ENCODE measurements at regions not wholly inside any gene's neighbourhood (a gene's known extent, or its start where the extent isn't known, plus 50 kb on each side); places are given as distances from the start of the nearest gene placed in this dataset.
"Not testable (repeated sequence)": the region's sequence is repeated elsewhere in the genome, so short reads cannot be mapped to it uniquely, and the experiment has no call there.

DNA sequence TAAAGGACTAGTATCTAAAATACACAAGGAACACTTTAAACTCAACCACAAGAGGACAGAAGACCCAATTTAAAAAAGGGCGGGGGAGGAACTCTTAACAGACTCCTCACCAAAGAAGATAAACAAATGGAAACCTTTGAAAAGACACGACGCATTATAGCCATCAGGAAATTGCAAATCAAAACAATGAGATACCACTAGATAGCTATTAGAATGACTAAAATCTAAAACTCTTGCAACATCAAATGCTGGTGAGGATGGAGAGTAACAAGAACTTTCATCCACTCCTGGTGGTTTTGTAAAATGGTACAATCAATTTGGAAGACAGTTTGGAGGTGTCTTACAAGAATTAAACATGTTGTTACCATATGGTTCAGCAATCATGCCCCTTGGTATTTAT lies 708.2 kb downstream of the BRINP3 start:
- DNase-seq (ENCODE audit: low read depth), result no peak

DNA sequence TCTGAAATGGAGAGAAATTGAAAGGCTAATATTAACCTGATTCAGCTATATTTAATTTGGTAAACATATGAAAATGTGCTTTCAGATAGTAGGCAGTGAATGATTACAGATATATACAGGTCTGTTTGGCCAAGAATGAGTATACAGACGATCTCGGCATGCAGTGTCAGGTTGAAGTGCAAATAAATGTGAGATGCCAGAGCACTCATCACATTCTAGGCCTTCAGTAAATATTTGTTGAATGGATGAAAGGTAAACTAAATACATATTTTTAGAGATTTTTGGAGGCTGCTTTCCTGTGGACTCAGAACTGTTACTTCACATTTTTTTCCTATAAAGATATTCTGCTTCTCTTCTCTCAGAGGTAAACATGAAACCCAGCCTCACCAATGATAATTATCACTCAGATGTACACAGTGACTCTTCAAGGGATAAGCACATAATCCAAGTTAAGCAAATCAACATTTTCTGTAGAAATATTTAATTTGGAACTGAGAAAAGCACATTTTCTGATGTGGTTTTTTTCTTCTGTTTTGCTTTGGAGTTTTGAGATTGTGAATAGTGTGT lies 702.9 kb downstream of the BRINP3 start:
- DNase-seq (ENCODE audit: low read depth), result no peak

DNA sequence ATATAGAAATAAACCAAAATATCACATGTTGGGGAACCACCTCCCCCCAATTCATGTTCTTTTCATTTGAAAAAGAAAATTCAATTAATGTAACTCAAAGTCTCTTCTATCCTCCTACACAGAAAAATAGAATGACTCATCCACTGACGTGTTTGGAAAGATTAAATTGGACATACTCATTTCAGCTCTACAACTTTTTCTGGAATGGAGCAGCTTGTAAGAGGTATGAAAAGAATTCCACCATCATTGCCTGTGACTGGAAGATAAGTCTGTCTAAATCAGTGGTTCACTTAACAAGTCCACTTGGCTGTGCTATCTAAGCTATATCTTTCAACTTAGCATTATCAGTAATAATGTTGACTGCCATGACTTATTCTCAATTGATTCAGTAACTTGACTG lies 702.3 kb downstream of the BRINP3 start:
- peak; percentile 2 for DNase-seq (ENCODE audit: low read depth)

DNA sequence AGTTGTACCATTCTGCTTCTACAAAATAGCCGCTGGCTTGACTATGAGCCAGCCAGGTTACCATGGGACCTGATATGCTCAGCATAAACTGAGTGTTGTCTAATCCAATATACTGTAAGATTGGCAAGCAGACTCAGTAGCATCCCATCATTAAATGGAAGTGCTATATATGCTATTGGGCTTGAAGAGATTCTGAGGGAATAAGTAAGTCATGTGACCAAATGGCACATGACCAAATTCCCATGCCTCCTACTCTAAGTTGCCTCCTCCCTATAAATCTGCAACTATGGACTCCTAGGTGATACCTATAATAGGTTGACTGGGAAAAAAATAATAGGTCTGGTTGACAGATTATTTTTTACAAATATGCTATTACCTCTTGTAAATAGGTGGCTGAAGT lies 698.6 kb downstream of the BRINP3 start:
- DNase-seq (ENCODE audit: low read depth), result no peak

DNA sequence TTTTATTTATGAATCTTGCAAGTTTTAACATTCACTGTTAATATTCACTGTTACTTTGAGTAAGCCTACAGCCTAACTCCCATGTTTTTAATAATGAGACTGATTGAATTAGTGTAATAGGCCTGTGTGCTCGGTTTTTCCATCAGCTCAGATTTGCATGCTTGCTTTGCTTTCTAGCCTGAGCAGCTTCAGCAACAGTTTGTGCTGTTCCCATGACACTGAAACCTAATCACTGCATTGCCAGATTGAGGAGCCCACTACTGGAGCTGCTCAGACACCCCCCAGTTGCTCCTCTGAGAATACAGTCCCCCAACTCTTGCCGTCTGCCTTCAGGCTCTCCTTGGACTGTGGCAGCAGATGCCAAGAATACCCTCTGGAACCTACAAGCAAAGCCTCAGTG lies 695.4 kb downstream of the BRINP3 start:
- DNase-seq (ENCODE audit: low read depth), result no peak

DNA sequence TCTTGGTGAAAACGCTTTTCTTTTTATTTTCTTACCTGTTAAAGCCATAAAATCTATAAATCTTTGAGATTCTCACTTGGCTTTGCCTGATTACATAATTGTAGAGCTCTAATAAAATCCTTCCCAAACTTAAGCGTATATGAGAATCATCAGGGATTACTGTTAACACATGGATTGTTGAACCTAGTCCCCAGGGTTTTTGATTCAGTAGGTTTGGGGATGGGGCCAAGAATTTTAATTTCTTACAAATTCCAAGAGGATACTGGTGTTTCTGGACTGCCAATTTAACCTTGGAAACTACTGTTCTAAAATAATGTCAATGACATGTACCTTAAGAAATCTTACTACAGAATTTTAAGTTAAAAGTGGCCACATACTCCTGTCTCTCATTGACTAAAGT lies 694.2 kb downstream of the BRINP3 start:
- DNase-seq (ENCODE audit: low read depth), result no peak

DNA sequence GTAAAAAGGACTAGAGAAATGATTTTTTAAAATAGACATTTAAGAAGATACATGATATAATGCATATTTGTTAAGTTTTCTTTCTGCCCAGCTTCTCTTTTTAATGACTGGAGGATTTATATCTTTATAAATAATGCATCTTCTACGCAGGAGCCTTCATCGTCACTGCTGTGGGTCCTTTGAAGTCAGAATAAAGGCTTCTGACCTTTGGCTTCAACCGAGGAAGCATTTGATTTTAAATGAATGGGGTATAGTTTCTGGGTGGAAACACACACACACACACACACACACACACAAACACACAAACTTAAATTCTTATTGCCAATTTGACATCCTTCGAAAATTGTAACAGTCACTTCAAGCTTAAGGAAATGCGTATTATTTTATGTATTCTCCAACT lies 690.9 kb downstream of the BRINP3 start:
- no peak for DNase-seq (ENCODE audit: low read depth)

DNA sequence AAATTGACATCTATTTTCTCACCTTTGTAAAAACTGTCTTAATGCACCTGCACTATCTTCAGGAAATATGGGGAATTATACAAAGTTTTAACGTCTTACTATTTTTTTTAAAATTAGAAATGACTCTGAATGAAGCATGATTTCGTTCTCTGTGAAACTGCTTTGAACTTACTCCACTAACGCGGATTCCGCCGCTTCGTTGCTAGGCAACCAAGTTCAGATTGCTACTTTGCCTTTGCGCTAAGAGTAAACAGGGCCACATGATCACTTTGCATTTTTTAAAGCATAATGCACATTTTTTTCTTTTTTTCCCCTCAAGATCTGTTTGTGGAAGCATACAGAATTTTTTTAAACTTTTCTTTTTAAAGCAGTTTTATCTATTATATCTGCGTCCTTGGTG lies 690.5 kb downstream of the BRINP3 start:
- DNase-seq (ENCODE audit: low read depth), result no peak

DNA sequence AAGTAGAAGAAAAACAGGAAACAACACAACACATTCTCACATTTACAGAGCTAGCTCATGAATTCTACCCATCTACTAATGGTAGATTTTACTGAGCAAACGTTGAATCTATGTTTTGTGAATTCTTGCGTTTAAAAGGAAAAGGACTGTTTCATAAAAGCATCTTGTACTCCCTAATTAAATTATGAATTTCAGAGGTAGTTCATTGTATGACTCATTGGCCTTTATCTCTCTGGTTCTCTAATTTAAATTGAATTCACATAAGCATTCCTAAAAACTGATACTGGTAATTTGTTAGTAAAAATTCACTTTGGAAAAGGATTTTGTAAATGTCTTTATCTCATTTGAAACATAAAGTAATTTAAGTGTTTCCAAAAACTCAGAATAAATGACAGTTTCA lies 687.3 kb downstream of the BRINP3 start:
- DNase-seq (ENCODE audit: low read depth), result no peak

DNA sequence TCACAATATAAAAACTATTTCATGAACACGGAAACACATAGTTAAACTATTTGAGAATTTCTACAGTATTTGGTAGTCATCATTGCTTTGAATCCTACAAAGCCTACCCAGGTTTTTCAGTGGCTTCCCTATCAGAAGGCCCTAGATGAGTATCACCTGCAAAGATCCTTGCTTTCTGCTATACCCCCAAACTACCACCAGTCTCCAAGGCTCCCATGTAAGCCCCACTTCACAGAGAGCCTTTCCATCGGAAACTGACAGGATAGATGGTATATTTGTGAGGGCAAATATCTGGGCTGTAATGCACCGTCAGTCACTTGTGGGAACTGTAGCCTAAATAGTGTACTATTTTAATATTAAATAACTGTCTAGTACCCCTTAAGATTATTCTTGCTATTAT lies 674.3 kb downstream of the BRINP3 start:
- no peak for DNase-seq (ENCODE audit: low read depth)

DNA sequence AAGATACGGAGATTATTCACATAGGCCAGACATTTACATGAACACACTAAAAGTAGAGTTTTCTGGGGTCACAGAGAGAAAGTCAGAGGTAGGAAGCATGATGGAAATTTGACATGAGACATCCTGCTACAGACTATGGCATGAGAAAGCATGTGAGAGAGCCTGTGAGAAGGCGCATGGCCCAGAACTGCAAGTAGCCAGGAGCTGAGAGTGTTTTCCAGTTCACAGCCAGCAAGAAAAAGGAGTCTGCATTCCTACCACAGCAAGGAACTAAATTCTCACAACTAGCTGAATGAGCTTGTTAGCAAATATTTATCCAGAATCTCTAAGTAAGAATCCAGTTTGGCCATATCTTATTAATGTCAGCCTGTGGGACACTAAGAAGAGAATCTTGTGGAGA lies 673.3 kb downstream of the BRINP3 start:
- no peak for DNase-seq (ENCODE audit: low read depth)

DNA sequence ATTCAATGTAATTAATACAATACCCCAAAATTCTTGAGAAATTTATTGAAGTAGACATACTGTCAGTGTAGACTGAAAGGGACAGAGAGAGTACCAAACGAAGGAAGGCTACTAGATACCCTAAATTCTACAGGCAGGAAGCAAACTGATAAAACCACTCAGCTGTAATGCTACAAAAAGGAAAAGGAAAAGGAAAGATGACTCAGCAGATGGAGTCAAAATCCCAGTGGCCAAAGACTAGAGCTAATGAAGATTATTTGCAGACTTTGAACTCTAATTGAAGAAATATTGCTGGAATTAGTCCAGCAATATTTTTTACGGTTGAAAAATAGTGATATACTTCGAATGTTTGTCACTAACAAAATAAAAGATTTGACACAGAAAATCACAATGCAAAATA lies 671.9 kb downstream of the BRINP3 start:
- DNase-seq (ENCODE audit: low read depth), result no peak

DNA sequence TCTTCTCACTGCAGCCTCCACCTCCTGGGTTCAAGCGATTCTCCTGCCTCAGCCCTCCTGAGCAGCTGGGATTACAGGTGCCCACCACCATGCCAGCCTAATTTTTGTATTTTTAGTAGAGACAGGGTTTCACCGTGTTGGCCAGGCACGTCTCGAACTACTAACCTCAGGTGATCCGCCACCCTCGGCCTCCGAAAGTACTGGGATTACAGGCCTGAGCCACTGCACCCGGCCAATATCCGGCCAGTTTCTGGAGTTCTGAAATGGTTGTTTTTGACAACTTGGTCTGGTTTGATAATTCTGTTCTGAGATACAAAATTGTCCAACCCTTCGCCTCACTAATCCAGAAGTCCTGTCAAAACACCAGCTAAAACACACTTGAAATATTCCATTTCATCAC lies 667.0 kb downstream of the BRINP3 start:
- DNase-seq (ENCODE audit: low read depth), result not testable (repeated sequence)

DNA sequence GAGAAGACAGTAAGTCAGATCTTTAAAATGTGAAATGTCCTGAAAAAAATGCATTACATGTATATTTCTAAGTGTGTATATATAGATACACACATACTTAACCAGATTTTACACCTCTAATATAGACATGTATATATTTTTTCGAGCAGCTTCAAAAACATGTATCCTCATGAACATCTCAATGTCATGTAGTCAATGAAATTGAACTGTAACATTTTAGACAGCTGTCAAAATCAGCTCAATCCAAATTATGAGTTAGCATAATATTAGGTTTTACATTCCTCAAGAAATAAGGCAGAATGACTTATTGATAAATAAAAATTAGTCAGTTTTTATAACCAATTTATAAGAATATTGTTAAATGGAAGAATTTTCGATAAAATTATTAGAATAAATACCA lies 665.7 kb downstream of the BRINP3 start:
- no peak for DNase-seq (ENCODE audit: low read depth)

DNA sequence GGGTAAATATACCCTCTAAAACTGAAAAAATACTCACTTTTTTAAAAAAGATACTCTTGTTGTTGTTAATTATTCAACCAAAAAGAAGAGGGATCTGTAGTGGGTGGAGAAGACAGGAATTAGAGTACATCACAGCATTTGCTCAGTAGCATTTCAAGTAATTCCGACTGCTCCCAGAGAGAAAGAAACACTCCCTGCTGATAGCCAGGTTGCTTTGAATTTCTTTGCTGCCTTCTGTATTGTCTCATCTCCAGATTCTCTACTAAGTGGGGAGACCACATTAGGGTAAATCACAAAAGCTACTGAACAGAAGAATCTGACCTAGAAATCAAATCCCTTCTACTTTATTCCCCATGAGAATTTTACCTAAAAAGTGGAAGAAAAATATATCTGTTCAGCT lies 661.1 kb downstream of the BRINP3 start:
- no peak for DNase-seq (ENCODE audit: low read depth)

DNA sequence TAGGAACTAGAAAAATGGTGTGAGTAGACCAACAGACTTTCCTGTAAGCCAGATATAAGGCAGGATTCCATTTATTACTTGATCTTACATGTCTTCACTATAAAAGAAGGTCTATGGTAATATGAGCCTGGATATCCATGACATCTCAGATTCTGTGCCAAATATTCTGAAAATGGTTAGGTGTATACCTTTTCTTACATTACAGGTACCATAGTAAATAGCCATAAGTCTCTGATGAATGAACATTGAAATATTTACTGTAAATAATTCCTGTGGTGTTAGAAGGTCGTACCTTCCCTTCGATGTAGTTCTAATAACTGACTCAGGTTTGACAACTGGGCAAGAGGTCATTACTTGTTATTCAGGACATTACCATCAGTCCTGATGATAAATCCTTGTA lies 657.9 kb downstream of the BRINP3 start:
- DNase-seq (ENCODE audit: low read depth), result no peak

DNA sequence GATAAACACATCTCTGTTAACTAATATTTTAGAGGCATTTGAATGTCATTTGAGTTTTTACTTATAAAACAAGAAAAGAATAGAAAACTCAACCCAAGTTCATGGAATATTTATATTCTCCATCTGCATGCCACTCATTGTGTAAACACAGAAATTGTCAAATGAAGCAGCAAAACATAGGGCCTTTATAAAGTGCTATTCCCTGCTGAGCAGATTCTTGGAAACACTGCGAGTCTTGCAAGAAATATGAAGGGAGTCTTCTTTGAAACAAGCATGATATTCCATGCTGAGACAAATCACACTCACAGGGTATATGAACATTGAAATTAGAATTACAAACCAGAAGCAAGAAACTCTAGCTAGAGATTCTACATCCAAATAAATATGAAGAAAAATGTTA lies 655.8 kb downstream of the BRINP3 start:
- no peak for DNase-seq (ENCODE audit: low read depth)

DNA sequence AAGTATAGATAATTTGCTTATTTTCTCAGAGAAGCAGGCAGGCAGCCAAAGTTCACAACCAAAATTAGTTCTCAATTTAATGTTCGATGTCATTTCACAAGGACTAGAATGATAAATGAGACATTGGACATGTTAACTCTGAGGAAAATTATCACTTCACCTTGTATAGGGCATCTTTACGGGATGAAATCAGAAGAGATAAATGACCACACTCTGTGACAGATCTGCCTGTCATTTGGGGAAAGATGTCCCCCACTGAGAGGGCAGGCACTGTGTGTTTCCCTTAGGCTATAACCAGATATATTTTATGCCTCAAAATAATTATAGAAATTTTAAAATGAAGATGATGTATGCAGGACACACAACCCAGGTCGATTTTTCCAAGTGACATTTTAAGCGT lies 642.9 kb downstream of the BRINP3 start:
- no peak for DNase-seq (ENCODE audit: low read depth)

DNA sequence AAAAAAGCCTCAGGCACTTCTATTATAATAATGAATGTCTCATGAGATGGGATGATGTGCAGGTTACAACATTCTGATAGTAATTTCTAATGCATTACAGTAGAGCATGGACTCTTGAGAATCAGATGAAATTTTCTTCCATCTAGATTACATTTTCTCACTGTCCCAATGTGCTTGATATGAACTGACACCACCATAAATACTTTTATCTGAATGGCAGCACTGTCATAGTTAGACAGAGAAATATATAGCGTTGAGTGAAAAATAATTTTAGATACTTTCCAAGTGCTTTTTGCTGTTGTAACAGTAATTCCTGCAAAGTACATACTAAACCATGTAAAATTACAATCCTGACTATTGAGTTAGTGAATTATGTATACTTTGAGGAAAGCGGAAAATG lies 630.1 kb downstream of the BRINP3 start:
- no peak for DNase-seq (ENCODE audit: low read depth)

DNA sequence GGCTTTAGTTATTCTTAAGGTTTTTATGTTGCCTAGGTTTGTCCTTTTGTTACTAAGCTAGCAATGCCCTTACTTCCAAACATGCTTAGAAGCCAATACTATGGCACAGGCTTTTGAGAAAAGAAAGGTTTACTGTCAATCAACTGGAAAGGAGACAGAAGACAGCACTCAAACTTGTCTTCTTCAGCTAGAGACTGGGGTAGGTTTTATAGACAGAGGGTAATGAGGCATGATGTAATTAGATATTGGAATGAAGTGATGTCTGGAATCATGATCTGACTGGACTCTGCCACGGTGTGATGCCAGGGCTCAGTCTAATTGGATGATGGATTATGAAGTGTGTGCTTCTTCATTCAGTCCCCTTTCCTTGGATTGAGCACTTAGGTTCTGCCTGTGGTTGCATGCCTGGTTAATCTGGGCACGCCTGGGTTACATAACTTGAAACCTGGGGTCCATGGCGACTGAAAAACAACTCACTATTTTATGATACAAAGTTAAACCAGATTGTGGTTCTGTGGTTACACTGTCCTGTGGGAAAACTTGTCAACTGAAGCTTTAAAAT lies 625.8 kb downstream of the BRINP3 start:
- no peak for DNase-seq (ENCODE audit: low read depth)

DNA sequence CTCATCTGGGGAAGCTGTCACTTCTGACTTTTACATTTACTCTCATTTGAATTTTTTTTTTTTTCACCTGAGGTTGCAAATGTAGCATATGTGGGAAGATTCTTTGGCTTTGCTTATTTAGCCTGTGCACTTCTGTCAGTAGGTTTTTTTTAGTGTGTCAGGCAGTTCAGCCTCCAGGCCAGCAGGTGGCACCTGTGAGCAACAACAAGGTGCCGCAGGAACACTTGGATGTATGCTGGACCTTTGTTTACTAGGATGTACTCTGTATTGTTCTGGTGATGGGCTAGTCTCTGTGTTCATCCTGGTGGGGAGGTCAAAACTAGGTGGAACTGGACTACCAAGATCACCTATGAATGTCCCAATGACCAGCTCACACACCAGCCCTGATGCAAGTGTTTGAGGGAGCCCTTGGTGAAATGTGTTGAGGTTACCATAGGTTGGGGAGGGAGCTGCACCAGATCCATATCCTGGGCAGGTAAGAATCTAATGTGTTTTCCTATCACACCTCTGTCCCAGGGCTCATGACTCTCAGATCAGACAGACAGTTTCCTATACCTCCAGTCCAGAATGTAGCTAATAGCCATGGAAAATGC lies 618.2 kb downstream of the BRINP3 start:
- DNase-seq (ENCODE audit: low read depth), result no peak

DNA sequence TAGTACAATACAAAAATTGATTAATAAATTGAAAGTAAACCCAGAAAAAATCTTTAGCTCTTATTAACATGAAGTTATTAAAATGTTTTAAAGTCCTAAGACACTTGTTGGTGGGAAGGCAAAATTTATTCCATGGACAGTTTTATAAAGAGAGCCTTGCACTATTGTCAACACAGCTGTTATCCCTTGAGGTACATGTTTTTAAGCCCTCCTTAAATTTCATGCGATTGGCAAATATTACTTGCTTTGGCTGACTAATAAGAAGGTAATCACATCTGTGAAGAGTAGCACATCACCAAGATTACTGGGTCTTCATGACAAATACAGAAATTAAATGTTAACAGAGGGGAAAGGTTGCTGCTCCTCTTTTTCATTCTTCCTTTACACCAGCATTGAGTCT lies 611.1 kb downstream of the BRINP3 start:
- DNase-seq (ENCODE audit: low read depth), result no peak

DNA sequence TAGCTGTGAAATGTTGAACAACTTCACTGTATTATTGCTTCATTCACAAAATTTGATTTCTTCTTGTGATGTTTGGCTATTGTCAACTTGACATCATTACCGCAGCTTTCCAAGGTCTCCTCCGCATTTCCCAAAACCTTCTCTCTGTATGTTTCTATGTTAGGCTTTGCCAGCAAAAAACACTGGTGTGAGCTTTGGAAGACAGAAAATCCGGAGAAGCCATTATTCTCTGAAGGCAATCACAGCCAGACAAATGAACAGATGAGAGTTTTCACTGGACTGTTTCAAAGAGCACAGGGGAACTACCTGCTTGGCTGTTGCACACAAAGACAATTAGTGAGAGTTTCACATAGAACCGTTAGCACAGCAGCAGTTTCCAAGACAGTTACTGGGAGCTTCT lies 609.6 kb downstream of the BRINP3 start:
- DNase-seq (ENCODE audit: low read depth), result no peak

DNA sequence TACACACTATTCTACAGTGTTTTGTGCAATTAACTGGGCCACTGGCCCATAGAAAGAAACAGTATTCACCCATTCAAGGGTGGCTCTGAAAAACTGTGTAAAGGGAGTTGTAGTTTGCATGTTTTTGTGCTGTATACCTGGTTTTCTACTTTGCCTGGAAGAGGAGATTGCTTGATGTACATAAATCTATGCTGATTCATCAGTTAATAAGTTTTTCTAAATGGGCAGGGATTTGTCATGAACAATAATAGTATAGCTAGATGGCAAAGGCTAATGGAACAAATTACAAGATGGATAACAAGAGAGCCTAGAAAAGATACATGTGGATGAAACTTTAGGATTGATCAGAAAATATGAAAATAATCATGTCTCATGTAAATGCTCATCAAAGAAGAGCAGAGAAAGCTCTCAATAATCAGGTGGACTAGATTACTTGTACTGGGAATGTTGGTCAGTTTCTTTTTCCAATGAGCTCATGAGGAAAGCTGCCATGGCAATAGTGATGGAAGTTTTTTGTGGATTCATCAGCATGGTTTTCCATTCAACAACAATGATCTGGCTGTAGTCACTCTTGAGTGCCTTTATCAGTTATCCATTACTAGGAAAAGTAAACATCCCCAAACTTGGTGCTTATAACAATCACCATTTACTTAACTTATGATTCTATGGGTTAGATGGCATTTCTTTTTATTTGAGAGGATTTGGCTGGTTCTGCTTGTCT lies 602.8 kb downstream of the BRINP3 start:
- no peak for DNase-seq (ENCODE audit: low read depth)

All from stromal cell of bone marrow (primary cell).